HEK293 (cell line): ENCODE measurements at regions not wholly inside any gene's neighbourhood (a gene's known extent, or its start where the extent isn't known, plus 50 kb on each side); places are given as distances from the start of the nearest gene placed in this dataset.

Experiments
- CTCF ChIA-PET: fragments of 350-600 bp; formaldehyde crosslinking; extraction: SDS; loops from one replicate; lab custom pipeline; 2021; ENCODE audit warnings: antibody characterized with exemption; lab: Yijun Ruan, JAX
- POLR2A ChIA-PET: fragments of 300-600 bp; formaldehyde crosslinking; extraction: SDS; loops from one replicate; lab custom pipeline; 2020; ENCODE audit warnings: antibody characterized with exemption, inconsistent platforms; lab: Yijun Ruan, JAX
- H3K27ac ChIP-seq: fragments of 200-500 bp; sonication (Bioruptor generic); 2 replicates; pipeline ENCODE4 v1.5.1; 2014; ENCODE audit warnings: low read depth, low read length, control low read depth, inconsistent platforms; ENCODE audit errors: extremely low read depth
- H3K36me3 ChIP-seq, 2 experiments: fragments of 200-500 bp in 1 of 2; sonication (Bioruptor generic) in 1 of 2; 1 replicate in 1 of 2; 2 replicates in 1 of 2; pipeline ENCODE4 v1.5.1; 2014 to 2017; ENCODE audit warnings: inconsistent platforms in 2 of 2, low read length in 2 of 2; ENCODE audit not compliant: control insufficient read depth in 2 of 2, insufficient read depth in 1 of 2
- H3K4me1 ChIP-seq: fragments of 200-500 bp; sonication (Bioruptor generic); 2 replicates; pipeline ENCODE4 v1.5.1; 2014; ENCODE audit warnings: mild to moderate bottlenecking, low read length, inconsistent platforms; ENCODE audit not compliant: control insufficient read depth, insufficient read depth
- H3K4me3 ChIP-seq: 2 replicates; pipeline ENCODE4 v1.5.1; 2011; ENCODE audit warnings: low read depth, mild to moderate bottlenecking, control low read depth, low read length, moderate library complexity
- H3K9me3 ChIP-seq: fragments of 200-500 bp; sonication (Bioruptor generic); 2 replicates; pipeline ENCODE4 v1.5.1; 2014; ENCODE audit warnings: low read depth, low read length, inconsistent platforms; ENCODE audit not compliant: control insufficient read depth, insufficient read depth
- GFI1B ChIP-seq: fragments of 450-650 bp; formaldehyde crosslinking; IDR thresholded peaks from 2 replicates; pipeline ENCODE4 v1.5.1; 2016; ENCODE audit warnings: missing biosample characterization, missing genetic modification characterization
- GLI4 ChIP-seq: fragments of 450-650 bp; formaldehyde crosslinking; IDR thresholded peaks from 2 replicates; pipeline ENCODE4 v1.5.1; 2016; ENCODE audit warnings: missing biosample characterization, missing genetic modification characterization
- KLF1 ChIP-seq: fragments of 450-650 bp; formaldehyde crosslinking; IDR thresholded peaks from 2 replicates; pipeline ENCODE4 v1.5.1; 2016; ENCODE audit warnings: missing biosample characterization, missing genetic modification characterization
- KLF8 ChIP-seq: fragments of 450-650 bp; formaldehyde crosslinking; IDR thresholded peaks from 2 replicates; pipeline ENCODE4 v1.5.1; 2016; ENCODE audit warnings: missing biosample characterization, missing genetic modification characterization
- PRDM1 ChIP-seq: fragments of 450-650 bp; formaldehyde crosslinking; IDR thresholded peaks from 2 replicates; pipeline ENCODE4; 2016; ENCODE audit warnings: missing biosample characterization, missing genetic modification characterization
- SP3 ChIP-seq: fragments of 450-650 bp; formaldehyde crosslinking; IDR thresholded peaks from 2 replicates; pipeline ENCODE4 v1.5.1; 2016; ENCODE audit warnings: missing biosample characterization, missing genetic modification characterization
- ZNF133 ChIP-seq: fragments of 450-650 bp; formaldehyde crosslinking; IDR thresholded peaks from 2 replicates; pipeline ENCODE4 v1.5.1; 2016; ENCODE audit warnings: missing biosample characterization, missing genetic modification characterization
- ZNF155 ChIP-seq: fragments of 450-650 bp; formaldehyde crosslinking; IDR thresholded peaks from 2 replicates; pipeline ENCODE4 v1.5.1; 2016; ENCODE audit warnings: missing biosample characterization, missing genetic modification characterization
- ZNF202 ChIP-seq: fragments of 450-650 bp; formaldehyde crosslinking; IDR thresholded peaks from 2 replicates; pipeline ENCODE4 v1.5.1; 2016; ENCODE audit warnings: missing biosample characterization, missing genetic modification characterization, borderline replicate concordance
- ZNF664 ChIP-seq: fragments of 450-650 bp; formaldehyde crosslinking; IDR thresholded peaks from 2 replicates; pipeline ENCODE4 v1.5.1; 2016; ENCODE audit warnings: missing biosample characterization, missing genetic modification characterization
- ZNF843 ChIP-seq: fragments of 450-650 bp; formaldehyde crosslinking; IDR thresholded peaks from 2 replicates; pipeline ENCODE4 v1.5.1; 2016; ENCODE audit warnings: missing biosample characterization, missing genetic modification characterization
- ZSCAN30 ChIP-seq: fragments of 450-650 bp; IDR thresholded peaks from 2 replicates; pipeline ENCODE4 v1.5.1; 2018; ENCODE audit warnings: missing biosample characterization, mild to moderate bottlenecking, missing genetic modification characterization, moderate library complexity
- TF ChIP-seq, protein P1 (sequence below): fragments of 450-650 bp; formaldehyde crosslinking; IDR thresholded peaks from 2 replicates; pipeline ENCODE4 v1.5.1; 2016; ENCODE audit warnings: missing biosample characterization, missing genetic modification characterization, low read depth
- TF ChIP-seq, protein P2 (sequence below): fragments of 450-650 bp; formaldehyde crosslinking; IDR thresholded peaks from 2 replicates; pipeline ENCODE4 v1.5.1; 2016; ENCODE audit warnings: missing biosample characterization, missing genetic modification characterization
- TF ChIP-seq, protein P3 (sequence below): sonication (generic); formaldehyde crosslinking; IDR thresholded peaks from 2 replicates; pipeline ENCODE4 v1.8.1; 2022; ENCODE audit warnings: mild to moderate bottlenecking, moderate library complexity, missing genetic modification reagents
- TF ChIP-seq, protein P4 (sequence below): fragments of 450-650 bp; formaldehyde crosslinking; IDR thresholded peaks from 2 replicates; pipeline ENCODE4 v1.5.1; 2016; ENCODE audit warnings: missing biosample characterization, missing genetic modification characterization

DNA sequence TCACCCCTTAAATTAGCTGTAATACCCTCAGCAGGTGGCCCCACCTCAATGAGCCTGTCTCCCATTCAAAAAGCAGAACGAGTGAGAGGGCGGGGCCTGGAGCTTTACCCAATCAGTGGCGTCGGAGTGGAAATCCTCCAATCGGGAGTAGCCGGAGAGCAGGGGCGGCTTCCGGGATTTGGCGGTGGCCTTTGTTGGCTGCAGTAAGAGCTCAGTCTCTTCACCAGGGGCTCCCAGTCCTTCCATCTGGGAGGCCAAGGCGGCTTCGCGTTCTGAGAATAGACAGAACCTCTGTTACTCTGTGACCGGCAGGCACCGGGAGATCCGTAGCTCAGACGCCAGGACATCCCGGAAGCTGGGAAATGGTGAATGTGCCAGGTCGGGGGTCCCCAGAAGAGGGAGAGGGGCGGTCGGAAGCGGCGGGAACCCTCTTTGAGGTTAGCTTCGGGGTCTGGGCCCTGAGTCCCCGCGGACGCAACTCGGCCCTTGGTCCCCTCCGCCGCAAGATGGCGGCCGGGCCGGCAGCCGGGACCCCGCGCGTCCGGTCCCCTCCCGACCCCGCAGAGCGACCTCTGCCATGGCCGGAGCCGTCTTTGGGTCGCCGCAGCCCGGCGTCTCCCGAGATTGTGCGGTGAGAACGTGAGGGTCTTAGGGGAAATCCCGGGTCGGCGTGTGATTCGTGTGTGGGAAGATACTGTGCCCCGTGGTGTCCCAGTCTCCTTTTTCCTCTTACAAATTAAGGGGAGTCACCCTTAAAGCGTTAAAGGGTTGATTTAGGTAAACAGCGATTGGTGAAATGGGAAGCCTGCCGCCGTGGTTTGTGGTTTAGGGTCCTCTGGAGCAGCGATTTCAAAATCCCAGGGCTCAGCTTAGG lies 160.3 kb upstream of the ZNF267 start (continued):
- TF ChIP-seq, protein P1, sequence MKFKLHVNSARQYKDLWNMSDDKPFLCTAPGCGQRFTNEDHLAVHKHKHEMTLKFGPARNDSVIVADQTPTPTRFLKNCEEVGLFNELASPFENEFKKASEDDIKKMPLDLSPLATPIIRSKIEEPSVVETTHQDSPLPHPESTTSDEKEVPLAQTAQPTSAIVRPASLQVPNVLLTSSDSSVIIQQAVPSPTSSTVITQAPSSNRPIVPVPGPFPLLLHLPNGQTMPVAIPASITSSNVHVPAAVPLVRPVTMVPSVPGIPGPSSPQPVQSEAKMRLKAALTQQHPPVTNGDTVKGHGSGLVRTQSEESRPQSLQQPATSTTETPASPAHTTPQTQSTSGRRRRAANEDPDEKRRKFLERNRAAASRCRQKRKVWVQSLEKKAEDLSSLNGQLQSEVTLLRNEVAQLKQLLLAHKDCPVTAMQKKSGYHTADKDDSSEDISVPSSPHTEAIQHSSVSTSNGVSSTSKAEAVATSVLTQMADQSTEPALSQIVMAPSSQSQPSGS (tag by site-specific recombination) = no peak
- TF ChIP-seq ZNF843 (tag by site-specific recombination) (0 out of 2 replicates have a peak, but pooled peaks have one; percentile 37), KLF8 (tag by site-specific recombination) (0 out of 2 replicates have a peak, but pooled peaks have one; percentile 30), ZSCAN30 (peak; percentile 88), SP3 (tag by site-specific recombination) (peak; percentile 77), GFI1B (tag by site-specific recombination) (no peak), ZNF133 (tag by site-specific recombination) (no peak)
- TF ChIP-seq, protein P2, sequence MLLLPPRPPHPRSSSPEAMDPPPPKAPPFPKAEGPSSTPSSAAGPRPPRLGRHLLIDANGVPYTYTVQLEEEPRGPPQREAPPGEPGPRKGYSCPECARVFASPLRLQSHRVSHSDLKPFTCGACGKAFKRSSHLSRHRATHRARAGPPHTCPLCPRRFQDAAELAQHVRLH (tag by site-specific recombination) = peak; percentile 59; the same call in 1 of the 2 replicates
- TF ChIP-seq, protein P3, sequence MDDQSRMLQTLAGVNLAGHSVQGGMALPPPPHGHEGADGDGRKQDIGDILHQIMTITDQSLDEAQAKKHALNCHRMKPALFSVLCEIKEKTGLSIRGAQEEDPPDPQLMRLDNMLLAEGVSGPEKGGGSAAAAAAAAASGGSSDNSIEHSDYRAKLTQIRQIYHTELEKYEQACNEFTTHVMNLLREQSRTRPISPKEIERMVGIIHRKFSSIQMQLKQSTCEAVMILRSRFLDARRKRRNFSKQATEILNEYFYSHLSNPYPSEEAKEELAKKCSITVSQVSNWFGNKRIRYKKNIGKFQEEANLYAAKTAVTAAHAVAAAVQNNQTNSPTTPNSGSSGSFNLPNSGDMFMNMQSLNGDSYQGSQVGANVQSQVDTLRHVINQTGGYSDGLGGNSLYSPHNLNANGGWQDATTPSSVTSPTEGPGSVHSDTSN = no peak
- TF ChIP-seq, protein P4, sequence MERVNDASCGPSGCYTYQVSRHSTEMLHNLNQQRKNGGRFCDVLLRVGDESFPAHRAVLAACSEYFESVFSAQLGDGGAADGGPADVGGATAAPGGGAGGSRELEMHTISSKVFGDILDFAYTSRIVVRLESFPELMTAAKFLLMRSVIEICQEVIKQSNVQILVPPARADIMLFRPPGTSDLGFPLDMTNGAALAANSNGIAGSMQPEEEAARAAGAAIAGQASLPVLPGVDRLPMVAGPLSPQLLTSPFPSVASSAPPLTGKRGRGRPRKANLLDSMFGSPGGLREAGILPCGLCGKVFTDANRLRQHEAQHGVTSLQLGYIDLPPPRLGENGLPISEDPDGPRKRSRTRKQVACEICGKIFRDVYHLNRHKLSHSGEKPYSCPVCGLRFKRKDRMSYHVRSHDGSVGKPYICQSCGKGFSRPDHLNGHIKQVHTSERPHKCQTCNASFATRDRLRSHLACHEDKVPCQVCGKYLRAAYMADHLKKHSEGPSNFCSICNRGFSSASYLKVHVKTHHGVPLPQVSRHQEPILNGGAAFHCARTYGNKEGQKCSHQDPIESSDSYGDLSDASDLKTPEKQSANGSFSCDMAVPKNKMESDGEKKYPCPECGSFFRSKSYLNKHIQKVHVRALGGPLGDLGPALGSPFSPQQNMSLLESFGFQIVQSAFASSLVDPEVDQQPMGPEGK (tag by site-specific recombination) = 0 out of 2 replicates have a peak, but pooled peaks have one; percentile 7

DNA sequence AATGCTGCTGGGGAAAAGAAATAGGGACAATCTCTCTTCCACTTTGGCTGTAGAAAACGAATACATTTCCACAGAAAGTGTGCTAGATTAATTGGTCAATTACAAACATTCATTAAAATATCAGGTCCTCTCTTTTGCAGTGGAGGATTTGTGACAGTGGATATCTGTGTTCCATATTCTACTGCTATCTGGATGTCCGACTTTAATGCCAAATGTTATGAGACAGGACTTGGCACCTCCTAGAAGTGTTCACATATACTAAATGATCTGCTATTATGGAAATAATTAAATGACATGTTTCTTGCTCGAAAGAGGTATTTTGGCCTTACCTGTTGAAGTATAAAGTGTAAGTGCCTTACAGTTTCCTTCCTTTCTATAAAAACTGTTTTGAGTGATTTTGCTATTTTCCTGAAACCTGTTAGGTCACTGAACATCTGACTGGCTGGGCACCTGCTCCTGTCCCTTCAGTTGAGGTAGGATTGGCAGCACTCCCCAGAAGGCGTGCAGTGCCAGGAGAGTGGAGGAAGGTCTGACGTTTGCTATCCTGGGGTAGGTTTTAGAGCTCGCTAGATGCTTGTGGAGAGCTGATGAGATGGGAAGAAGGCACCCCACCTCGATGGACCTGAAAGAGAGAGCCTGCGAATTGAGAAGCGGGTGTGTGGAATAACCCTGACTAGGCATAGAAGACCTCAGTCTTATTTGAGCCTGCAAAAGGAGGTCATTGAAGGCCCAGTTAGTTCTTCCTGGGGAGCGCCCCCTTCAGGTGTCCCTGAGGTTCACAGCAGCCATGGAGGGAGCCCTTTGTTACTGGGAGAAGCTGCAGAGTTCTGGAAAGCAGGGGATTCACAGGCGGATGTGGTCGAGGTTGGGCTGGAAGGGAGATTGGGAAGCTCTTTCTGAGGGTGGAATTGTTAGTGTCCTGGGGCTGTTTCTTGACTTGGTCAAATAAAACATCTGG lies 159.4 kb upstream of the ZNF267 start:
- ChIA-PET POLR2A (interaction anchor here (1.3 to 3.4 kb wide), 3 partner anchors 11 to 256 kb away, joined by 3 to 23 read pairs (median 17); partner anchors contain the start of gene ZNF267), CTCF (interaction anchor here (0.6 to 1.7 kb wide), 5 partner anchors 49 to 181 kb away, joined by 3 to 5 read pairs (median 4); no protein-coding TSS in a partner anchor)
- Histone ChIP-seq H3K36me3 (peaks cover 0 to 35% of the 10 kb centered on the region in 2 experiments; a peak in 1 of 3 replicates), H3K4me3 (peak overlapping the region; percentile 88), H3K9me3 (no peaks in the 10 kb centered on the region), H3K27ac (peak overlapping the region; percentile 86), H3K4me1 (peaks cover 5% of the 10 kb centered on the region; the same call in 1 of the 2 replicates)
- TF ChIP-seq GLI4 (tag by site-specific recombination) (no peak), ZNF664 (tag by site-specific recombination) (peak; percentile 70)

DNA sequence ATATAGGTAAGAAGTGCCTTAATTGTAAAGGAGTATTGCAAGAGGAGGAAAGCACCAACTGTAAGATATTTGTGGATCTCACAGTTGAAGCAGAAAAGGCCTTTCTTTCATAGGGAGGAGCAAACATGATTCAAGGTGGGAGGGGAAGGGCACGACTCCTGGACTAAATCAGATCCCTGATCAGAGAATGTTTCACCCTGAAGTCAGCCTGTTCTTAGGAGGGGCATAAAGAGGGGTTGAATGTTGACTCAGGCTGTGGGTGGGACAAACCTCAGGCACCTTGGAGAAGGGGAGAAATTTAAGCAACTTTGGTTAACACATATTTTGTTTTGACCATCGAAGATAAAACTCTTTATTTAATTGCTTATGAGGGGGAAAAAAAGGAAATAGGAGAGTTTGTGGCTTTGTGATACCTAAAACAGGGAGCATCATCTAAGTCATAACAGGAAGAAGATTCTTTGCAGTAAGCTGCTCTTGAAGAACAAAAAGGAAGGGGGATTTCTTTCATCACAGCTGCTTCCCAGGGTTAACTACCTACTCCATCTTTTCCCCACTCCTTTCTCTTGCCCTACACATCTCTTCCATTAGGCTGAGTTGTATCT lies 158.6 kb upstream of the ZNF267 start:
- POLR2A ChIA-PET = interaction anchor here (3.4 kb wide), 1 partner anchor 11 kb away, joined by 23 read pairs; no protein-coding TSS in a partner anchor
- CTCF ChIA-PET = interaction anchor here (0.6 to 1.0 kb wide), 3 partner anchors 20 to 650 kb away, joined by 3 to 5 read pairs (median 3); no protein-coding TSS in a partner anchor
- no peak for TF ChIP-seq KLF1 (tag by site-specific recombination)
- TF ChIP-seq ZNF202 = no peak
- no peak for TF ChIP-seq ZNF155 (tag by site-specific recombination)
- no peak for TF ChIP-seq SP3 (tag by site-specific recombination)
- no peak for TF ChIP-seq PRDM1 (tag by site-specific recombination)
- no peaks in the 10 kb centered on the region for H3K9me3 ChIP-seq
- no peak overlapping the region for H3K4me3 ChIP-seq
- peaks cover 0 to 27% of the 10 kb centered on the region in 2 experiments; a peak in 1 of 3 replicates for H3K36me3 ChIP-seq
- no peak overlapping the region for H3K27ac ChIP-seq
- peaks cover 5% of the 10 kb centered on the region; the same call in 1 of the 2 replicates for H3K4me1 ChIP-seq
